OCI-LY1 (cell line): ENCODE measurements at regions not wholly inside any gene's neighbourhood (a gene's known extent, or its start where the extent isn't known, plus 50 kb on each side); places are given as distances from the start of the nearest gene placed in this dataset.

ENCODE experiments used
- H2AFZ ChIP-seq: fragments of 200-600 bp; sonication (generic), shearing (Covaris generic); 2 replicates; pipeline ENCODE4 v1.6.0; 2014; ENCODE audit warnings: antibody characterized with exemption, mild to moderate bottlenecking, low read length
- H3F3A ChIP-seq: fragments of 200-600 bp; sonication (generic), shearing (Covaris generic); 2 replicates; pipeline ENCODE4 v1.6.0; 2014; ENCODE audit warnings: mild to moderate bottlenecking, antibody characterized with exemption, low read length, moderate library complexity; ENCODE audit not compliant: insufficient read depth
- H3K27ac ChIP-seq: fragments of 200-600 bp; sonication (generic); 2 replicates; pipeline ENCODE4 v1.5.1; 2014; ENCODE audit warnings: low read length, mixed run types, mild to moderate bottlenecking, low read depth; ENCODE audit not compliant: poor library complexity, severe bottlenecking
- H3K27me3 ChIP-seq: fragments of 200-600 bp; sonication (generic); 2 replicates; pipeline ENCODE4 v1.6.0; 2014; ENCODE audit warnings: antibody characterized with exemption, mild to moderate bottlenecking, low read length, moderate library complexity; ENCODE audit not compliant: insufficient read depth
- H3K36me3 ChIP-seq: fragments of 200-600 bp; sonication (generic); 2 replicates; pipeline ENCODE4 v1.6.1; 2014; ENCODE audit warnings: mild to moderate bottlenecking, antibody characterized with exemption, low read length, moderate library complexity, mixed read lengths; ENCODE audit not compliant: insufficient read depth
- H3K4me1 ChIP-seq: fragments of 200-600 bp; sonication (generic); 2 replicates; pipeline ENCODE4 v1.5.1; 2014; ENCODE audit warnings: mild to moderate bottlenecking, low read length, moderate library complexity; ENCODE audit not compliant: insufficient read depth, severe bottlenecking
- H3K4me2 ChIP-seq: fragments of 200-600 bp; sonication (generic), shearing (Covaris generic); 2 replicates; pipeline ENCODE4 v1.6.1; 2014; ENCODE audit warnings: low read length
- H3K4me3 ChIP-seq: fragments of 200-600 bp; sonication (generic); 2 replicates; pipeline ENCODE4 v1.5.1; 2014; ENCODE audit warnings: low read length, low read depth, mild to moderate bottlenecking, mixed read lengths; ENCODE audit not compliant: poor library complexity, severe bottlenecking
- H3K79me2 ChIP-seq: fragments of 200-600 bp; shearing (Covaris generic); 2 replicates; pipeline ENCODE4 v1.6.1; 2016; ENCODE audit warnings: mixed run types, low read length, mixed read lengths; ENCODE audit not compliant: insufficient read depth
- H3K9ac ChIP-seq: fragments of 200-600 bp; sonication (generic), shearing (Covaris generic); 2 replicates; pipeline ENCODE4 v1.6.1; 2014; ENCODE audit warnings: mild to moderate bottlenecking, low read length, mixed read lengths
- H3K9me2 ChIP-seq: fragments of 200-600 bp; sonication (generic), shearing (Covaris generic); 2 replicates; pipeline ENCODE4 v1.6.1; 2014; ENCODE audit warnings: low read depth, mild to moderate bottlenecking, low read length, mixed read lengths
- H3K9me3 ChIP-seq: fragments of 200-600 bp; shearing (Covaris generic); 2 replicates; pipeline ENCODE4 v1.6.1; 2014; ENCODE audit warnings: low read length, mixed read lengths
- H4K20me1 ChIP-seq: fragments of 200-600 bp; sonication (generic), shearing (Covaris generic); 2 replicates; pipeline ENCODE4 v1.6.0; 2016; ENCODE audit warnings: mild to moderate bottlenecking, low read length; ENCODE audit not compliant: insufficient read depth
- EZH2 ChIP-seq: fragments of 200-600 bp; sonication (generic), shearing (Covaris generic); IDR thresholded peaks from 2 replicates; pipeline ENCODE4 v1.8.0; 2017; ENCODE audit warnings: borderline replicate concordance, mixed run types, mild to moderate bottlenecking, antibody characterized with exemption, low read length, moderate library complexity, mixed read lengths
- TF ChIP-seq, protein P1 (sequence below): fragments of 200-600 bp; sonication (generic), shearing (Covaris generic); IDR thresholded peaks from 2 replicates; pipeline ENCODE4 v1.5.1; 2017; ENCODE audit warnings: mild to moderate bottlenecking, antibody characterized with exemption, low read length, moderate library complexity, mixed read lengths

DNA sequence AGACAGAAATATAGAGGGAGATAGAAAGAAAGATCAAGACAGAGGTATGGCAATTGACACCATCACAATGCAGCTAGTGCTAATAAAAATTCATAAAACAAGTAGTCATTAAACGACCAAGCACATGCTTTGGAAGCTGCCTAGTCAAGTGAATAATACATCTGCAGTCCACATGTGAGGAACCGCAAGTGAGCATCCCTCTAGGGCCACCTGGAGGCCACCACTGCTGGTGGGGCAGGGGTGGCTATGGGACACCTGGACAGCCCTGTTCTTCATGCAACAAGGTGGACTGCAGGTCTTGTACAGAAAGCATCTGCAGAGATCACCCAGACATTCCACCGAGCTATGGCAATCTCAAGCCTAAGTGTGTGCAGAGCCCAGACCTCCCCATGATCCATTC is 451.1 kb upstream of the PFKP start:
- Histone ChIP-seq H4K20me1 (no peaks in the 10 kb centered on the region), H3K9me3 (no peaks in the 10 kb centered on the region), H3K4me2 (no peak overlapping the region), H2AFZ (no peak overlapping the region), H3K4me3 (no peak overlapping the region), H3K36me3 (no peaks in the 10 kb centered on the region), H3F3A (no peaks in the 10 kb centered on the region), H3K27ac (no peak overlapping the region), H3K79me2 (no peaks in the 10 kb centered on the region), H3K9ac (no peak overlapping the region), H3K4me1 (no peaks in the 10 kb centered on the region), H3K27me3 (no peaks in the 10 kb centered on the region), H3K9me2 (no peaks in the 10 kb centered on the region)
- TF ChIP-seq, protein P1, sequence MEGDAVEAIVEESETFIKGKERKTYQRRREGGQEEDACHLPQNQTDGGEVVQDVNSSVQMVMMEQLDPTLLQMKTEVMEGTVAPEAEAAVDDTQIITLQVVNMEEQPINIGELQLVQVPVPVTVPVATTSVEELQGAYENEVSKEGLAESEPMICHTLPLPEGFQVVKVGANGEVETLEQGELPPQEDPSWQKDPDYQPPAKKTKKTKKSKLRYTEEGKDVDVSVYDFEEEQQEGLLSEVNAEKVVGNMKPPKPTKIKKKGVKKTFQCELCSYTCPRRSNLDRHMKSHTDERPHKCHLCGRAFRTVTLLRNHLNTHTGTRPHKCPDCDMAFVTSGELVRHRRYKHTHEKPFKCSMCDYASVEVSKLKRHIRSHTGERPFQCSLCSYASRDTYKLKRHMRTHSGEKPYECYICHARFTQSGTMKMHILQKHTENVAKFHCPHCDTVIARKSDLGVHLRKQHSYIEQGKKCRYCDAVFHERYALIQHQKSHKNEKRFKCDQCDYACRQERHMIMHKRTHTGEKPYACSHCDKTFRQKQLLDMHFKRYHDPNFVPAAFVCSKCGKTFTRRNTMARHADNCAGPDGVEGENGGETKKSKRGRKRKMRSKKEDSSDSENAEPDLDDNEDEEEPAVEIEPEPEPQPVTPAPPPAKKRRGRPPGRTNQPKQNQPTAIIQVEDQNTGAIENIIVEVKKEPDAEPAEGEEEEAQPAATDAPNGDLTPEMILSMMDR, result no peak
- no peak for TF ChIP-seq EZH2

DNA sequence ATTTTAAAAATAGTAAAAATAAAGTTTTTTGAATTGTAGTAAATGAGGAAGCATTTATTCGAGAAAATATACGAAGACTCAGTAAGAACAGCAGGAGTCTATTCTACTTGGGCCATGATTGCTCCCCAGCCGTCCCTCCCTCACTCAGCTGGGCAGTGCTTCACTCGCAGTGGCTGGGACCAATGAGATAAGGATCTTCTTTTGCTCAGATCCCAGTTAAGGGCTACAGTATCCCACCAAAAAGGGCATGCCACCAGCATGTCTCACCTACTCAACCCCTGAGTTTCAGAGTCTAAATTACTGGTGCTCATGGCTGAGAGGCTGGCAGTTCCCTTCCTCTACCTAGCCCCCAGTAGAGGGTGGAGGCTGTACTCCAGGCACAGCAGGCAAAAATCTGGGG is 455.7 kb upstream of the PFKP start:
- no peak overlapping the region for H2AFZ ChIP-seq
- no peaks in the 10 kb centered on the region for H3F3A ChIP-seq
- H3K27ac ChIP-seq, result no peak overlapping the region

DNA sequence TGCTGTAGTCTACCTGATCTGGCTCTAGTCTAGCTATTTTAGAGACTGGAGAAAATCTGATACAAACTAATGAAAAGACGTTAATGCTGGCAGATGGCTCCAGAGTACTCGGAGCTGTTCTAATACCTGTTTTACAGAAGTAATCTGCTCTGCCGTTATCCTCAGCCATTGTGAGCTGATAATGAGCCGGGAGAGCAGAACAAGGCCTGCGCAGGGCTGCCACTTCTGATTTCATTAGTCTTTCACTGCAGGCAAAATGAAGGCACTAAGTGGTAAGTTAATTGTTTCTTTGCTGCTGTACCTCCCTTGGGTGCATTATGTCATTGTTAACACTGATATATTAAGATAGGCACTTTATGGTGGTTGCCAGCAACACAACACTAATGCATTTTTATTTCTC is 456.4 kb upstream of the PFKP start:
- Histone ChIP-seq H3K36me3 (no peaks in the 10 kb centered on the region), H3K4me3 (no peak overlapping the region), H2AFZ (no peak overlapping the region), H3K4me1 (no peaks in the 10 kb centered on the region), H4K20me1 (no peaks in the 10 kb centered on the region), H3K4me2 (no peak overlapping the region), H3K79me2 (no peaks in the 10 kb centered on the region), H3K27me3 (no peaks in the 10 kb centered on the region), H3K27ac (no peak overlapping the region), H3K9ac (no peak overlapping the region), H3K9me2 (no peaks in the 10 kb centered on the region), H3F3A (no peaks in the 10 kb centered on the region), H3K9me3 (no peaks in the 10 kb centered on the region)
- no peak for TF ChIP-seq EZH2
- TF ChIP-seq, protein P1, result no peak

More for the DNA sequence above, 455.7 kb upstream of the PFKP start:
- no peak for TF ChIP-seq EZH2
- TF ChIP-seq, protein P1, result no peak
- H3K79me2 ChIP-seq, result no peaks in the 10 kb centered on the region
- no peak overlapping the region for H3K4me3 ChIP-seq
- no peaks in the 10 kb centered on the region for H3K27me3 ChIP-seq
- no peak overlapping the region for H3K9ac ChIP-seq
- H3K4me1 ChIP-seq, result no peaks in the 10 kb centered on the region
- H3K9me3 ChIP-seq, result no peaks in the 10 kb centered on the region
- no peaks in the 10 kb centered on the region for H3K36me3 ChIP-seq
- no peak overlapping the region for H3K4me2 ChIP-seq
- no peaks in the 10 kb centered on the region for H3K9me2 ChIP-seq
- H4K20me1 ChIP-seq, result no peaks in the 10 kb centered on the region
